ENCODE measurements at regions not wholly inside any gene's neighbourhood (a gene's known extent, or its start where the extent isn't known, plus 50 kb on each side); places are given as distances from the start of the nearest gene placed in this dataset.

GRCh38 chrX:26071618-26072017, 66.5 kb upstream of the MAGEB18 start:
- Histone ChIP-seq H2BK120ac (replicated peaks; ENCODE audit: low read depth, low read length) (no peak overlapping the region), H2BK15ac (ENCODE audit: low read length) (no peak overlapping the region)
- TF ChIP-seq CBX5 (IDR thresholded peaks at IDR 0.05; ENCODE audit: low read depth, low read length) (no peak), CBX8 (IDR thresholded peaks at IDR 0.05; ENCODE audit: borderline replicate concordance, low read depth, low read length) (no peak), NANOG (IDR thresholded peaks at IDR 0.05; ENCODE audit: insufficient read depth, low read depth, low read length, poor library complexity, severe bottlenecking) (no peak), USF2 (IDR thresholded peaks at IDR 0.05; ENCODE audit: low read length) (no peak), POU5F1 (IDR thresholded peaks at IDR 0.05; ENCODE audit: low read depth, low read length) (no peak), MAX (IDR thresholded peaks at IDR 0.05) (no peak), KDM4A (IDR thresholded peaks at IDR 0.05; ENCODE audit: low read depth, low read length, severe bottlenecking) (no peak), ATF2 (IDR thresholded peaks at IDR 0.05; ENCODE audit: low read length) (no peak), CREB1 (IDR thresholded peaks at IDR 0.05) (no peak), TEAD4 (IDR thresholded peaks at IDR 0.05; ENCODE audit: low read depth, low read length) (no peak), PHF8 (conservative IDR thresholded peaks at IDR 0.05; ENCODE audit: low read depth, low read length) (no peak), BACH1 (IDR thresholded peaks at IDR 0.05; ENCODE audit: low read length) (no peak), TCF12 (IDR thresholded peaks at IDR 0.05; ENCODE audit: low read depth, low read length) (no peak)

More at GRCh38 chrX:26071618-26072017, 66.5 kb upstream of the MAGEB18 start:
- no peak overlapping the region for H3K4me2 ChIP-seq (ENCODE audit: insufficient read depth in 1 of 2, low read depth in 2 of 2, low read length in 2 of 2)
- H4K20me1 ChIP-seq (replicated peaks in 1 of 2; ENCODE audit: control insufficient read depth in 1 of 2, insufficient read depth in 2 of 2, low read length in 2 of 2): no peaks in the 10 kb centered on the region
- no peak overlapping the region for H4K5ac ChIP-seq (ENCODE audit: insufficient read length, low read depth, low read length)
- H3K56ac ChIP-seq (replicated peaks; ENCODE audit: insufficient read length, low read depth, low read length): no peak overlapping the region
- no peaks in the 10 kb centered on the region for H3K9me3 ChIP-seq (ENCODE audit: insufficient read depth in 2 of 2, low read depth in 1 of 2, low read length in 1 of 2)
- no peak overlapping the region for H3K27ac ChIP-seq (ENCODE audit: low read depth, low read length)
- H3K23me2 ChIP-seq (ENCODE audit: low read depth, low read length): no peaks in the 10 kb centered on the region
- H2BK20ac ChIP-seq (ENCODE audit: low read length): no peak overlapping the region
- no peak for FAIRE-seq
- ChIA-PET CTCF (ENCODE audit: partially characterized antibody) (no interaction called here), POLR2A (ENCODE audit: partially characterized antibody) (no interaction called here)
- no peaks in the 10 kb centered on the region for H3K36me3 ChIP-seq (ENCODE audit: control insufficient read depth in 2 of 4, insufficient read depth in 4 of 4, low read length in 3 of 4)
- WGBS, 2 experiments (ENCODE audit: extremely low coverage in 1 of 2, insufficient coverage in 1 of 2, insufficient read length in 1 of 2, insufficient replicate concordance in 2 of 2, low coverage in 1 of 2, low lambda C conversion rate in 2 of 2, missing lambda C conversion rate in 1 of 2): 94% methylated on average over 6 of the region's 10 CpGs; no CpG with 5 or more reads in 1 of the 2 experiments
- no peak overlapping the region for H2AFZ ChIP-seq (ENCODE audit: low read length)
- no peaks in the 10 kb centered on the region for H3K4me1 ChIP-seq (replicated peaks in 1 of 4; ENCODE audit: control insufficient read depth in 3 of 4, insufficient read depth in 4 of 4, low read length in 3 of 4)
- no peak overlapping the region for H3K4ac ChIP-seq (replicated peaks; ENCODE audit: insufficient read length, low read depth, low read length)
- H3K79me2 ChIP-seq (ENCODE audit: control insufficient read depth in 1 of 2, insufficient read depth in 2 of 2, low read length in 2 of 2): no peaks in the 10 kb centered on the region
- H3K18ac ChIP-seq (ENCODE audit: extremely low read depth, low read length): no peak overlapping the region
- H3K9ac ChIP-seq (replicated peaks in 1 of 4; ENCODE audit: extremely low read depth in 1 of 4, low read depth in 3 of 4, low read length in 3 of 4): no peak overlapping the region
- no peak overlapping the region for H3K4me3 ChIP-seq (ENCODE audit: extremely low read depth in 1 of 4, insufficient read depth in 2 of 4, low read depth in 3 of 4, low read length in 4 of 4)
- H3K79me1 ChIP-seq (ENCODE audit: low read depth, low read length): no peaks in the 10 kb centered on the region
- no peaks in the 10 kb centered on the region for H3K27me3 ChIP-seq (replicated peaks in 1 of 4; ENCODE audit: control insufficient read depth in 3 of 4, extremely low read depth in 1 of 4, insufficient read depth in 3 of 4, low read length in 3 of 4)
- H2AK5ac ChIP-seq (ENCODE audit: low read depth, low read length): no peak overlapping the region
- no peak overlapping the region for H4K91ac ChIP-seq (replicated peaks; ENCODE audit: insufficient read length, low read length)
- no peak overlapping the region for H3K23ac ChIP-seq (ENCODE audit: insufficient read length)
- H3K14ac ChIP-seq (ENCODE audit: insufficient read length): no peak overlapping the region
- H2BK12ac ChIP-seq (ENCODE audit: low read depth, low read length): no peak overlapping the region
- no peak for DNase-seq (ENCODE audit: low read depth in 1 of 2, low spot score in 2 of 2)
- no peak overlapping the region for H2BK5ac ChIP-seq (ENCODE audit: low read depth, low read length)
- H4K8ac ChIP-seq (ENCODE audit: extremely low read depth, insufficient read depth, low read length): no peak overlapping the region
